Stimulated activated CD4-positive, alpha-beta T cell treated with anti-CD3 and anti-CD28 coated beads, Interleukin-4, amount 100 ng/mL, for 1 hour (primary cell): ENCODE measurements at regions not wholly inside any gene's neighbourhood (a gene's known extent, or its start where the extent isn't known, plus 50 kb on each side); places are given as distances from the start of the nearest gene placed in this dataset.

Experiments
- DNase-seq: peaks from one replicate; pipeline ENCODE4 v3.0.0-alpha.2; 2020

DNA sequence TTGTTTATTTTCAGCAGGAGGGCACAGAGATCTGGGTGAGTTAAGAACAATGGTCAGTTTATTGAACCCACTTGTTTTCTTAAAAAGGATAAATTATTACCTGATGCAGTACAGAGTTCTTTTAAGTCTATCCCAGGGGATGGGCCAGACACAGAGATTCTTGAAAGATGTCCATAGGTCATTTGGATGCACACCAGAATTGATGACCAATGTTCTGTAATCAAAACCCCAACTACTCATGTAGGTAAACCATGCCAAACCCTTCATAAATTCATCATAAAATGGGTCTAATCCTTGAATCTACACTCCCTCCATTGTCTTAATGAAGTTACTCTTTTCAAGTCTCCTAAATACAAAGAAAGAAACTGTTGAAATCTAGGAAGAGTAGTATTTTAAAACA, 273.0 kb upstream of the COL8A1 start:
- no peak for DNase-seq

DNA sequence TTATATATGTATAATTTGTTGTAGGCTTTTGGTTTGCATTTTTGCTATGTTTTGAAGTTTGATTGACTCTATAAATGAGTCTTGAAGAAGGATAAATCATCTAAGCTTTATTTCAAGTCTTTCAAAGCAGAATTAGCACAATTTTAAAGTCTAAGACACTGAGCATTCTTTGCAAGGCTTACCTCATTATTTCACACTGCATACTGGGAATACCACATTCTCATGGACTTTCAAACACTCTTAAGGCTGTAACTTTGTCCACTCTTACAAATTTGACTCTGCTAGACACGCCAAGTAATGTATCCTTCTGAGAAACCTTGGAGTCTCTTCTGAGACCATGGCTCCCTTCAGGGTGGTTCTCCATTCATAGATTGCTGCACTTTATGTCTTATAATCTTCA, 281.3 kb upstream of the COL8A1 start:
- no peak for DNase-seq

DNA sequence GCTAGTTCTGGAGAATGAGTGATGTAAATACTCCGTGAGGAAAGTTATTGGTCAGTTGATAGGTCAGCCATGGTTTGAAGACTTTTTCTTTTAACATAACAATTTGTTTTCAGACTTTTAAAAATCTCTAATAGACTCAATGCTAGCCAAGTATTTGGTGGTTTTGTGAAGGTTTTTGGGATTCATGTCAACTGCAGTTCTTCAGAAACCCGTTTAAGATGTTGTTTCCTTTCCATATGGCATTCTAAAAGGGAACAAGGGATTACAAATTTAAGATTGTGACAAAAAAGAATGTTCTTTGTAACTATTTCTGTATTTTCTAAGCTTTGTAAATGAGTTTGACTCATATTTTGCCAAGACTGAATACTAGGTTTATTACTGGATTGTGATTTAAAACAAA, 281.7 kb upstream of the COL8A1 start:
- no peak for DNase-seq

DNA sequence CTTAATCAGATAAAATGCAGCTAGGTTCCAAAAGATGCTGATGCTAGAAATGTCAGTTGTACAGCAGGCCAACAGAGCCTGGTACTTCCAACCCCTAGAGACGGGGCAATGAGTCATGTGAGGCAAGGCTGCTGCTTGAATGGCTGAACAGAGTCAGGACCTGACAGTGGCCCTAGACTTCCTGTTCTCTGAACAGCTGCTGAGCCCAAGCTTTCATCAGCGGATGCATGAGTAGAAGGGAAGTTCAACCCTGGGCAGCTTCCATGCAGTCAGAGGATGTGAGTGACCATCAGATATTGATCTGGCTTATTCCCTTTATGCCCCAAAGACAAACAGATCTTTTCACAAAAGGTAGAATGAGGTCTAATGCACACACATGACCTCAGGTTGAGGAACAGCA, 282.9 kb upstream of the COL8A1 start:
- DNase-seq: no peak

DNA sequence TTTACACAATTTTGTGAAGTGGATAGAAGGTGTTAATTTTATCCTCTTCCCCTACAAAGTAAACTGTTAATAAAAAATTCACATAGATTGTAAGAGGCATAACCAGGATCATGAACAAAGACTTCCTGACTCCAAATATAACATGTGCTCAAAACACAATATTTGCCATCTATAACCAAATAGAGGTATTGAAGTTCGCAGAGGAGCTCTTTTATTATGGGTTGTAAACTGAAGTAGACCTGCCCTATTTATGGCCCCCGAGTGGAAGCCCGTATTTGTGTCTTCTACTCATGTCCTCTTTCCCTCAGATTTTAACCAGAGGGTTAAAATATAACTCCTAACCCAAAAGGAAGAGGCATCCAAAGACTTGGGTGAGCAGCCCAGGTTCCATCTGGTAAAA, 285.6 kb upstream of the COL8A1 start:
- no peak for DNase-seq

DNA sequence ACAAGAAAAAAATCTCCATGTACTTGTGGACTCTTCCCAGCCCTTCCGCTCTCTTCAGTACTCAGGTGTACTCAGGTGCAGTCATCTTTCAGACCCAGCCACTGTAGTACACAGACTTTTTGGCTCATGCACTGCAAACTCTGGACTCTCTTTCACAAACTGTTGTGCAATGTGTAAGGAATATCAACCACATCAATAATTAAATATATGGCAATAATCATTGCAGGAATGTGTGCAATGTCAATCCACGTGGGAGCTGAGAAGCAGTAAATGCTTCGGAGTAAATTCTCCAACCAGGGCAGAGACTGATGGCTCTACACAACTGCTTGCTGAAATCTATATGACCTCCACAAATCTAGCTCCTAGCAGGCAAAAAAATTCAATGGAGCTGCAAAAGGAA, 287.3 kb upstream of the COL8A1 start:
- DNase-seq: no peak

DNA sequence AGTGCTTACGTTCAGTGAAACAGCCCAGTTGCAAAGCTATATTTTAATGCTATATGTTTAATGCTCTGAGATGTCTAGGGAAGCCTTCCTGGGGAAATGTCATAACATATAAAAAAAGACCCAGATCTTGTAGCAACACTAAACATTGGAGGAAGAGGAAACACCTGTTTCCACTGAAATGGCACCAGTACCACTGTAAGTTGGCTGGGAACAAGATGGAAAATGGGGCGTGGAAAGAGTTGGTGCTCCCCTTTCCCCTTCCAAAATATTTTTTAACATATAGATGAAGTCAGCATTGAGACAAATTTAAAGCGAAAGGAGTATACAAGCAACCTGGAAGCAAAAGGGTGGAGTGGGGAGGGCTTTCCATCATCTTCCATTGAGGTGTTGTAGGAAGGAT, 289.9 kb upstream of the COL8A1 start:
- DNase-seq: no peak

DNA sequence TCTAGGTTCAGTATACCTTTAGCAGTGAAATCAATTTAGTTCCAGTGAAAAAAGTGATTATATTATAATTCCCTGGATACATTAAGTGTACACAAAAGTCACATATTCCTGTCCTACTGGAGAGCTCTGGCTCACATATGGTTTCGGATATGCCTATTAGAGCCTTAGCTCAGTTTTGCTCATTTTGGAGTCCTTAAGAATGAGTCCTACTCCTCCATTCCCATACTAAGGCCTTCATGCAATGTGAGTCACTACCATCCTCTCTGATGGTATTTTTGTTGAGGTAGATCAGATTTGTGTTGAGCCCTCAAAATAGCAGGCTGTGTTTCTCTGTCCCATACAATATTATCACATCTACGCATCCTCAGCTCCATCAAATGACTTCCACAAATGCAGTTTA, 294.2 kb upstream of the COL8A1 start:
- no peak for DNase-seq

DNA sequence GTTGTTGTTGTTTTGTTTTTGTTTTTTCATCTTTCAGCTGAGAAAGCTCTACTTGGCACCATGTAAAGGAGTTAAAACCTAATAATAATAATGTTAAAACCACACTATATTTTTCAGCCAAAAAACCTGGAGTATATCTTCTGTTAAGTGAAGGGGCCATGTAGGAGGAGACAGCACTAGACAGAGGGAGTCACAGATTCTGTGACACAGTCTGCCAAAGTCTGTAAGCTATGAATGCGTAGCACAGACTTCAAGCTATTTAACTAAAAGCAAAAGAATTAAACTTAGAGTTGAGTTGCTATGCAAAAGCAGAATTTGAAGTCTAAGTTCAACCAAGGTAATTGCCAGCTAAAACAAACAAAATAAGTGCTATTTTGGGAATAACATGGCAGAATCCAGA, 296.0 kb upstream of the COL8A1 start:
- DNase-seq: no peak

DNA sequence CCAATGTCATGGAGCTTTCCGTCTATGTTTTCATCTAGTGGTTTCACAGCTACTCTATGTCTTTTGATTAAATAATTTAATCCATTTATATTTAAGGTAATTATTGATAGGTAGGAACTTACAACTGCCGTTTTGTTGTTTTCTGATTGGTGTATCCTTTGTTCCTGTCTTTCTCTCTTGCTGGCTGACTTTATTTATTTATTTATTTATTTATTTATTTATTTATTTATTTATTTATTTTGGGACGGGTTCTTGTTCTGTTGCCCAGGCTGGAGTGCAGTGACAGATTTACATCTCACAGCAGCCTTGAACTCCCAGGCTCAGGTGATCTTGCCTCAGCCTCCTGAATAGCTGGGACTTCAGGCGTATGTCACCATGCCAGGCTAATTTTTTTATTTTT, 299.2 kb upstream of the COL8A1 start:
- no peak for DNase-seq

DNA sequence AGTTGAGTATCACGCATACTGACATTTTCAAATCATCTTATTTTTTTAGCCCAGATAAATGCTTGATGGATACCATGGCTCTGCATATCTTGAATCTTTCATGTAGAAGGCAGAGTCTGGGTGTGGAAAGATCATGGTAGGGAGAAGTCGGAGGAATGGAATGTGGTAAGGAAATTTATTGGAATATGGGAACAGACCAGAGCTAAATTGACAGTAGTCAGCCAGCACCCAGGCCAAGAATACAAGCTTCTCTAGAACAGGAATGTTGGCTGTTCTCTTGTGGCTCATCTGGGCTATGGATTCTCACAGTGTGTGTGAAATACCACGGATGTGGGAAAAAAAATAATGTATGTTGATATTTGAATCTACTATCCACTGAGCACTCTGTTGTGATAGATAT, 305.7 kb upstream of the COL8A1 start:
- no peak for DNase-seq

DNA sequence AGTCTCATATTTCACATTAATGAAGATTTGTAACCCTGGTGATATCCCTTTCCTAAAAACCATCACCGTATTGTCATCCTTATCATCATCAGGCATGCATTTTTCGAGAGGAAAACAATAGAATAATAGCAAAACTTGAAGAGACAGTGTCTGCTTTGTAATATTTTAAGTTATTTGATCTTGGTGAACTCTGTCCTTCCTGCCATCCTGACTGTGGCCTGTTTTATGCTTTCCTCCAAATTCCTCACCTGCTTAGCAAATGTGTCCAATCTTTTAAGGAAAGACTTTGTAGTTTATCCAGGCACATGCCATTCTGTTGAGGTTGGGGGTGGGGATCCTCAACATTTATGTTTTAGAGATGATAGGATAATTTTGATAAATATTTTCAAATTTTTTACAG, 306.1 kb upstream of the COL8A1 start:
- DNase-seq: no peak

DNA sequence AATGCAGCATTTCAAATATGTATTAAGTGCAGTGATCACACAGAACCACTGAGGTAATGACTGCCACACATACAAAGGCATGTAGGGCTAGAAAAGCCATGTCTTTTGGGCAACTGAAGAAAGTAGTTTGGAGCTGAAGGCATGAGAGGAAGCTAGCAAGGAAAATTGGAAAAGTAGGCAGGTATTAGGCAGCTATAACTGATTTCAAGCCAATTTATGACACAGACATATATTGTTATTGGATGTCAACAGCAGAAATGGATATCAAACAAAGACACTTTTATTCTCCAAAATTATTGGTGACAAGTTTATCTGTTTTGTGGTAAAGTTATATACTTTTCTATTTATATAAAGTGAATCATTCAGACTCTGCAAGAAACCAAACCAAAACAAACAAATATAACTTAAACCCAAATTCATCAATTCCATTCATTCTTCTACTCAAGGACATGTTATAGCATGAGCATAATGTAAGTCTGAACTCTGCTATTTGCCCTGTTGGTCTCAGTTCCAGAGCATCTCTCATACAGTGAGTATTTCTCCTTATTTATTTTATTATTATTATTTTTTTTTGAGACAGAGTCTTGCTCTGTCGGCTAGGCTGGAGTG, 307.4 kb upstream of the COL8A1 start:
- DNase-seq: no peak

DNA sequence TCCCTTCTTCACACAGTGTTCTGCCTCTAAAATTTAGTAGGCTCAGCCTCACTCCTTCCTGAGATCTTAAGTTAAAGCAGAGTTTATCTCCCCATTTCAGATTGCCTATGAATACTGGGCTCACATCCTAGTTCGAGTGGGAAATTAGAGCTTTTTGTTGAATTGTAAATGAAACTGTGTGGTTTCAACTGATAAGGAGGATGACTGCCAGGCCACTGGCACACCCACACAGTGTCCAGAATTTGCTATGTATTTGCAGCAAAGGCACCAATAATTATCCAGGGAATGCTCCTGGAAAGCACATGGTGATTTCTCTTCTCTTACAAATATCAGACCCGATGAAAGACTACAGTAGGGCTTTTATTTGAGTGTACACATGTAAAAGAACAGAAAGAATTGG, 308.1 kb upstream of the COL8A1 start:
- no peak for DNase-seq

DNA sequence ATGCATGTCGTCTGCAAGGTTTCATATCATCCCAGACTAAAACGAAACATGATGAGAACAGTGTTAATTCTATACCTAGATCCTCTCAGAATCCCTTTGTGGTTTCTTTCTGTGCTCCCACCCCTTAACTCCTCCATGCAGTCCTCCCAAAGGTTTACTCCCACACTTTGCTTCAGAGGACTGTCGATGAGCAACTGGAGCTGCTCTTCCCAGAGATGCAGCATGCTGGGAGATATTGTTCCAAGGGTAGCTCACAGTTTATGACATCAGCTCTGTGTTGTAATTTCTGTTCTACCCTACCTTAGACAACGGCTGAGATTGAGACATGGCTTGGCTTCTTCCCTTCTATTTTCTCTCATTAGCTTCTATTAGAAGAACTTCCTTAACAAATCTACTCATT, 313.0 kb upstream of the COL8A1 start:
- DNase-seq: no peak

DNA sequence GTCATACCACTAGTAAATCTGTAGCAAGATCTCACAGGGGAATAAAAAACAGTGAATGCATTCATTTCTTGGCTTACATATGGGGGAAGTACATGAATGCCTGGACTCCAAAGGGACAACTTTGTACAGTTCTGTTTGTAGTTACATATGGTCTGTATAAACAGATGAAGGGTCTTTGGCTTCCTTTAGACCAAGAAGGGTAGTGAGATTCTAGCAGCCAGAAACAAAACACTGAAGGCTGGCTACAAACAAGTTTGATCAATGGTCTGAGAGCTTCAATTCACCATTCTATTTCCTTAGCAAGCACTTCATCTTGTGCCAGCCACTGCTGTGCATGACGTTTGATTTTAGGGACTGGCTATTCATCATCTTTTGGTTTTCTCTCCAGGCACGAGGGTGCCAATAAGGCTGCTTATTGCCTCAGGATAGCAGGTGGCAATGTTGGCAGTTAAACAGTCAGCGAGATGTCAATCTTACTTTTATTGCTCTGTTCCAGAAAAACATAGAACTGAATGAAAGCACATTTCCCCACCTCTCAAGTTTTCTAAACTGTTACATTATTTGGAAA, 313.7 kb upstream of the COL8A1 start:
- DNase-seq: no peak

DNA sequence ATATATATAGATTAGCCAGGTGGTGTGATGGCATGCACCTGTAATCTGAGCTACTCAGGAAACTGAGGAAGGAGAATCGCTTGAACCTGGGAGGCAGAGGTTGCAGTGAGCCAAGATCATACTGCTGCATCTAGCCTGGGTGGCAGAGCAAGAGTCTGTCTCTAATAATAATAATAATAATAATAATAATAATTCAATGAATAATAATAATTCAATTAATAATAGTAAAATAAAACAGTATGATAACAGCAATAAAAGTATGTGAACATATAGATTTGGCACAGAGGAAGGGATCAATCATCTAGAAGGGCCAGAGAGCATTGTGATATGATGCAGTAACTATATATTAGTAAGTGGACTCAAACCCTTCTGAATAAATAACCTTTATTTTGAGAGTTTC, 314.5 kb upstream of the COL8A1 start:
- DNase-seq: no peak

DNA sequence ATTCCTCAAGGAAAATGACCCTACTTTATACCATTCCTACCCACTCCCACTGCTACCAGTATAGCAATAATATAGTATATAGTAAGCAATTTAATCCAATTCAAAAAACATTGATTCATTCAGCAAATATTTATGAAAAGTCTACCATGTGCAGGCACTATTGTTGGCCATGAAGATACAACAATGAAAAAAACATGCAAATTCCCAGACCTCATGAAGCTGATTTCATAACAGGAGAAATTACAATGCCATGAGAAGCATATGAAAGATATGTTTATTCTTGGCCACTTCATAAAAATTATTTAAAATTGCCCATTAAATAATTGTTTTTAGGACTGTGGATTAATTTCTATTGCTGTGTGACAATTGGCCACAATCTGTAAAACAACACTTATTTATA, 315.8 kb upstream of the COL8A1 start:
- DNase-seq: no peak

DNA sequence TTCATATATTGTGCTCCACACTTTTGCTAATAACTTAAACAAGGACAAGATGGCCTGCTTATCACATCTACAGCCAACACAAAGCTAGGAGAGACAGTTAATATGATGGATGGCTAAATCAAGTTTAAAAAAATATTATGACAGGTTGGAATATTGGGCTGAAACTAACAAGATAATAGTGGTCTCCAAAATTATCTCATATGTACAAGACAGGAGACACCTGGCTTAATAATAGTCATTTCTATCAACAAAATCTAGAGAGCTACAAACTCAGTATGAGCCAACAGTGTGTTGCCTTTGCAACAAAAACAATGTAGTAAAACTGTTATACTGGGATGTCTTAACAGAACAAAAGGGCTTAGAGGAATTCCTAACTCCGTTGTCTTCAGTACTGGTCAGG, 317.1 kb upstream of the COL8A1 start:
- no peak for DNase-seq

DNA sequence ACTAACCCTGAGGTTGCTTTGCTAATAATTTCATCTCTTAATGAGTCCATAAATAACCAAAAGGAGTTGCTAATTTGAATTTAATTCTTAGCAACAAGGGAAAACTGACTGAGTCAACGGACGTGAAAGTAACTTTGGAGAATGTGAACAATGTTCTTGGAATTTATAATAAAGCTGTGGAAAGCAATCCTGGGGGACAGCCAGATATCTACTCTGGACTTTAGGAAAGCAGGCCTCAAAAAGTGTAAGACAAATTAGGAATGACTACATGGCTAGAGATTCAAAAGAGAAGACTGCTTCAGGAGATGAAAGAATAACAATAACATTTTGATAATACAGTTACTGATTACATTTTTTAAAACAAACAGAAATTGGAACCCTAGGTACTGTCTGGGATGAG, 318.4 kb upstream of the COL8A1 start:
- DNase-seq: no peak

DNA sequence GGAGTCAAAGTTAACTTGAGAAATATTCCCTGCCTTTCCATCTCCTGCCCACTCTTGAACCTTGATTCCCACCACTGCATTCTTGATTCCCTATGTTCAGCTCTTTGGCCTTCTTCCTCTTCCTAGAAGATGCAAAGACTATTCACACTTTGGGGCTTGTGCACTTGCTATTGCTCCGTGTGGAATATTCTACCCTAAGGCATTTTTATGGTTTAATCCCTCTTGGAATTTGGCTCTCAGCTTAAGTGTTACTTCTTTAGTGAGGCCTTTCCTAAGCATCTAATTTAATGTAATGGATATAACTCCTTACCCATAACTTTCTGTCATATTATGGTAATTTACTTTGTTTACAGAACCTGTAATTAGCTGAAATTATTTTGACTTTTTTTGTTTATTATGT, 318.9 kb upstream of the COL8A1 start:
- DNase-seq: no peak

DNA sequence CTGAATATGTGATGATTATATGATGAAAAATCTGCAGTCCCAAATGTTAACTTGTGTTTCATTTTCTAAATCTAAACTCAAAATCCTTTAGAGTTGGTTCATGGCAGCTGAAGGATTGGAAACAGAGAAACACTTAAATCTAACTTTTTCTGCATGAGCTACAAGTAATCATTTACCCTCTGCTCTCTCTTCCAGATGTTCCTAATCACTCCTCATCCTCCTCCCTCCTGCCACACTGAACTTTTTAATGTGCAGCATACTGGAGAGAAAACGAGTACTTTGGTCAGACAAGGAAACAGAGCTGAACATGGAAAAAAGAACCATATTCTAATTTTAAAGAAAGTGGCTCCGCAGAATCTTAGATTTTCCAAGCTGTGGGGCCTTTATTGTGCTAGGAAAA, 321.2 kb upstream of the COL8A1 start:
- DNase-seq: no peak

DNA sequence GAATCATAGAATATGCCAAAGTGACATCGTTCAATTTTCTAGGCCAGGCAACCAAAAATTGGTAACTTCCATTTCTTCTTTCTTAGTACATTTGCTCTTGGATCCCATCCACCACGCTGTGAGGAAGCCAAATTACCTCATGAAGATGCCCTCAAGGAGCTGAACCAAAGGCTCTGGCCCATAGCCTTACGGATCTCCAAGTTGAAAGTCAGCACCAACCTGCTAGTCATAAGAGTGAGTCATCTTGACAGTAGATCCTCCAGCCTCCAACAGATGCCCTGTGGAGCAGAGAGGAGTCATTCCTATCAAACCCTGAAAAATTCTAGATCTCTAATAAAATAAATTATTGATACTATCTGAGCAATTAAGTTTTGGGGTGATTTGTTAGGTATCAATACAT, 322.5 kb upstream of the COL8A1 start:
- no peak for DNase-seq

DNA sequence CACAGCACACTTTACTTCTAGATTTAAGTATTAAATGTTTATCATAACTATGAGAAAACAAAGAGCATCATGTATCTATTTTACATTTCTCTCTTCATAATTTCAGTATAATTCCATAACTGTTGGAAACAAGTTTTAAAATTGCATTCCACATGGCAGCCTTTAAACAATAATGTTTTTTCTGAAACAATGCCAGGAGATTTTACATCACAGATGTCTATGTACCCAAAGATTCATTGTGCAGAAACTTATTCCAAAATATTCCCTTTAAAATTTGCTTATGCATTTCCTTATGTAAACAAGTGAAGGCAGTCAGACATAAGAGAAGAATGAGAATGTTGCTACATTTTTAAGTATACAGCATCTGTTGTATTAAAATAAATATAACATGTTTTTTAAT, 324.9 kb upstream of the COL8A1 start:
- DNase-seq: no peak

DNA sequence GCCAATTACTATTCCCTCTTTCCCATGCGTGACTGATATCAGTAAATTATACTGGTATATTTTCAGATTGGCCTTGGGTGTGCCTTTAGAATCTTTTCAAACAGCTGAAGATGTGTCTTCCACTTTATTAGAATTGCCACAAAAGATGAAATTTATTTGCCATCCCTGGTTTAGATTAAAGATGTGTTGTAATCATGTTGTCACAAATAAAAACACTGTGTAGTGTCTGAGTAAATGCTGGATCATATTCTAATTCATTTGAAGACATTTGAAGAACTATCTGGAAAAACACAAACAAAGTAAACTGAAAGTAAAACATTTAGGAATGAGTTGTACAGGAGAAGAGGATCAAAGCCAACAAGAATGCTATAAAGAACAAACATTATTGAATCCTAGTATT, 339.7 kb upstream of the COL8A1 start:
- DNase-seq: no peak

DNA sequence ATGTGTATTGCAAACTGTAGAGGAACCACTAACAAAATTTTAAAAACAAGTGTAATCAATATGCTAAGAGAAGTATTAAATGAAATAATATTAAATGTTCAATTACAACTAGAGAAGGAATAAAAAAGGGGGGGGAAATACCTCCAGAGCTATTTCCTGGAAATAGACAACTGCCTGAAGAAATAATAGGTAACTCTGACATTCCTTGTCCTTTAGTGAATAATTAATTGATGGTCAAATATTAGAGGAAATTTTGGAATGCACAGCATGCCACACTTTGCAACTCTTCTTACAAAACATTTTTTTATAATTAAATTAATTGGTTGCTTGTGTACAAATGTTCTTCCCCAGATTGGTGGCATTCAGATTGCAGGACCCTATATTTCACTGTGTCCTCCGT, 342.6 kb upstream of the COL8A1 start:
- DNase-seq: no peak
